ENCODE measurements at regions not wholly inside any gene's neighbourhood (a gene's known extent, or its start where the extent isn't known, plus 50 kb on each side); places are given as distances from the start of the nearest gene placed in this dataset.

GRCh38 chr14:39857376-39858055, 425.3 kb upstream of the FBXO33 start:
- FAIRE-seq (no peak), ATAC-seq (no peak), DNase-seq (ENCODE audit: low spot score) (no peak)
- Histone ChIP-seq H3K4me1 (ENCODE audit: insufficient read depth, low read length) (peaks cover 11% of the 10 kb centered on the region), H3K79me2 (ENCODE audit: insufficient read depth, low read length) (no peaks in the 10 kb centered on the region), H3K36me3 (replicated peaks in 1 of 2; ENCODE audit: control insufficient read depth in 1 of 2, insufficient read depth in 2 of 2, low read length in 2 of 2) (no peaks in the 10 kb centered on the region), H3K9ac (ENCODE audit: insufficient read depth, low read depth, low read length) (no peak overlapping the region), H4K20me1 (ENCODE audit: insufficient read depth, low read length) (no peaks in the 10 kb centered on the region), H3K4me2 (ENCODE audit: low read depth, low read length) (no peak overlapping the region), H3K27ac (ENCODE audit: extremely low read length, insufficient read depth, low read length) (no peak overlapping the region), H2AFZ (ENCODE audit: low read length) (no peak overlapping the region), H3K4me3 (replicated peaks in 1 of 3; ENCODE audit: insufficient read depth in 1 of 3, low read depth in 2 of 3, low read length in 3 of 3) (no peak overlapping the region), H3K27me3 (ENCODE audit: control insufficient read depth in 1 of 2, insufficient read depth in 2 of 2, low read length in 2 of 2) (no peaks in the 10 kb centered on the region), H3K9me3 (ENCODE audit: low read length) (no peaks in the 10 kb centered on the region)
- 55% methylated on average over 7 of the region's 7 CpGs for WGBS (ENCODE audit: low lambda C conversion rate)
- ChIA-PET POLR2A (no interaction called here), CTCF (ENCODE audit: low intra/inter-chr PET ratio, low total read pairs) (no interaction called here)
- TF ChIP-seq THRA (CRISPR knock-in tag; IDR thresholded peaks at IDR 0.05; ENCODE audit: borderline replicate concordance): no peak
- TF ChIP-seq ATF4 (CRISPR knock-in tag; IDR thresholded peaks at IDR 0.05): peak in 1 of 2 experiments; percentile 88; a peak in 2 of 4 replicates
- no peak for TF ChIP-seq ZBTB25 (CRISPR knock-in tag; IDR thresholded peaks at IDR 0.05)
- no peak for TF ChIP-seq TRAFD1 (CRISPR knock-in tag; IDR thresholded peaks at IDR 0.05; ENCODE audit: borderline replicate concordance)
- no peak for TF ChIP-seq STAG1 (CRISPR knock-in tag; IDR thresholded peaks at IDR 0.05)
- no TSS peak for BruUV-seq (replicated peaks)
- in situ Hi-C loops (cut with HindIII; ENCODE audit: extremely low pct_ligation_motif_present, low pct_unique_long_range_greater_than_20kb) (no loop called here), intact Hi-C loops (cut with micrococcal nuclease; ENCODE audit: unreplicated experiment) (no loop called here)

All from HepG2 (cell line).